Panc1 (cell line): ENCODE measurements at regions not wholly inside any gene's neighbourhood (a gene's known extent, or its start where the extent isn't known, plus 50 kb on each side); places are given as distances from the start of the nearest gene placed in this dataset.

Experiments
- ATAC-seq: fragments of 200-7000 bp; cut with Tn5 transposase; 2 replicates; pipeline ENCODE4 v1.9.1; 2020; ENCODE audit warnings: mild to moderate bottlenecking, moderate library complexity
- BruUV-seq: library from RNA; stranded (reverse); fragments of 400-500 nt; replicated peaks from 2 replicates; lab custom pipeline; 2021; lab: Mats Ljungman, UMichigan
- CTCF ChIA-PET: fragments of 300-600 bp; sonication (Branson Sonifier 250); formaldehyde crosslinking; loops from one replicate; lab custom pipeline; 2022; ENCODE audit warnings: antibody characterized with exemption; lab: Charles Lee
- POLR2A ChIA-PET: fragments of 300-600 bp; sonication (Branson Sonifier 250); formaldehyde crosslinking; loops from one replicate; lab custom pipeline; 2022; ENCODE audit warnings: antibody characterized with exemption; lab: Charles Lee
- DNase-seq: peaks from one replicate; pipeline ENCODE4 v3.0.0-alpha.2; 2010; ENCODE audit warnings: low read depth, low spot score
- H3K27ac ChIP-seq: 2 replicates; pipeline ENCODE4 v1.5.1; 2011; ENCODE audit warnings: mild to moderate bottlenecking, low read length, inconsistent platforms
- H3K27me3 ChIP-seq: fragments of 200-500 bp; sonication (Bioruptor generic); 2 replicates; pipeline ENCODE4 v1.6.0; 2014; ENCODE audit warnings: low read length, inconsistent platforms; ENCODE audit not compliant: control insufficient read depth, insufficient read depth
- H3K36me3 ChIP-seq: fragments of 200-500 bp; sonication (Bioruptor generic); 2 replicates; pipeline ENCODE4 v1.5.1; 2014; ENCODE audit warnings: inconsistent platforms, mild to moderate bottlenecking, low read length, moderate library complexity; ENCODE audit not compliant: control insufficient read depth, insufficient read depth
- H3K4me1 ChIP-seq: 2 replicates; pipeline ENCODE4 v1.5.1; 2011; ENCODE audit warnings: inconsistent platforms, mild to moderate bottlenecking, low read length, moderate library complexity; ENCODE audit not compliant: control insufficient read depth, insufficient read depth
- H3K4me3 ChIP-seq, 2 experiments: 2 replicates each; pipeline ENCODE4 v1.5.1; 2011 to 2012; ENCODE audit warnings: low read depth in 2 of 2, low read length in 2 of 2, mild to moderate bottlenecking in 2 of 2, inconsistent platforms in 1 of 2, moderate library complexity in 1 of 2
- H3K9me3 ChIP-seq: fragments of 200-500 bp; sonication (Bioruptor generic); 2 replicates; pipeline ENCODE4 v1.5.1; 2014; ENCODE audit warnings: low read depth, mild to moderate bottlenecking, inconsistent platforms, low read length, moderate library complexity; ENCODE audit not compliant: control insufficient read depth, insufficient read depth
- POLR2AphosphoS5 ChIP-seq: IDR thresholded peaks from 2 replicates; pipeline ENCODE4 v1.6.1; 2012; ENCODE audit warnings: mild to moderate bottlenecking, low read depth, low read length, moderate library complexity
- REST ChIP-seq, 2 experiments: IDR thresholded peaks; 2 replicates each; pipeline ENCODE4 v1.6.1; 2011 to 2012; ENCODE audit warnings: low read depth in 2 of 2, control low read depth in 1 of 2, low read length in 1 of 2, mild to moderate bottlenecking in 1 of 2, moderate library complexity in 1 of 2; ENCODE audit not compliant: insufficient read depth in 1 of 2
- SIN3A ChIP-seq: IDR thresholded peaks from 2 replicates; pipeline ENCODE4 v1.6.1; 2012; ENCODE audit warnings: low read depth, mild to moderate bottlenecking, low read length, moderate library complexity, borderline replicate concordance; ENCODE audit not compliant: insufficient read depth
- TCF7L2 ChIP-seq: IDR thresholded peaks from 2 replicates; pipeline ENCODE4 v1.6.1; 2011; ENCODE audit warnings: mild to moderate bottlenecking, low read depth, low read length, inconsistent platforms
- in situ Hi-C: cut with HindIII; loops from 2 replicates; pipeline ENCODE4 v1.10.0; 2016; ENCODE audit warnings: low sequenced_read_pairs, low pct_unique_long_range_greater_than_20kb
- intact Hi-C: fragments of 100-400 bp; cut with micrococcal nuclease; formaldehyde crosslinking; loops from one replicate; pipeline ENCODE4 v1.10.0; 2022; ENCODE audit not compliant: unreplicated experiment
- TF ChIP-seq, protein P1 (sequence below): fragments of 450-650 bp; IDR thresholded peaks from 2 replicates; pipeline ENCODE4 v1.5.1; 2017; ENCODE audit warnings: mild to moderate bottlenecking

GRCh38 chr14:103217538-103217937, 94.3 kb downstream of the TNFAIP2 start:
- no peaks in the 10 kb centered on the region for H3K4me1 ChIP-seq
- no peak overlapping the region for H3K4me3 ChIP-seq
- no peaks in the 10 kb centered on the region for H3K36me3 ChIP-seq
- H3K27ac ChIP-seq, result no peak overlapping the region
- ChIA-PET POLR2A (no interaction called here), CTCF (no interaction called here)
- DNase-seq (no peak), ATAC-seq (no peak)
- no peak for TF ChIP-seq SIN3A
- BruUV-seq, result no TSS peak
- in situ Hi-C loops, result no loop called here
- H3K27me3 ChIP-seq, result no peaks in the 10 kb centered on the region
- intact Hi-C loops, result no loop called here
- H3K9me3 ChIP-seq, result no peaks in the 10 kb centered on the region; the same call in 1 of the 2 replicates

- H3K27me3 ChIP-seq, result no peaks in the 10 kb centered on the region
Observed at GRCh38 chr14:103220134-103220981, 97.1 kb downstream of the TNFAIP2 start.

More at GRCh38 chr14:103220134-103220981, 97.1 kb downstream of the TNFAIP2 start:
- DNase-seq (no peak), ATAC-seq (no peak)
- no peaks in the 10 kb centered on the region for H3K36me3 ChIP-seq
- CTCF ChIA-PET, result no interaction called here
- H3K4me3 ChIP-seq, result no peak overlapping the region
- H3K4me1 ChIP-seq, result no peaks in the 10 kb centered on the region
- TF ChIP-seq, protein P1, sequence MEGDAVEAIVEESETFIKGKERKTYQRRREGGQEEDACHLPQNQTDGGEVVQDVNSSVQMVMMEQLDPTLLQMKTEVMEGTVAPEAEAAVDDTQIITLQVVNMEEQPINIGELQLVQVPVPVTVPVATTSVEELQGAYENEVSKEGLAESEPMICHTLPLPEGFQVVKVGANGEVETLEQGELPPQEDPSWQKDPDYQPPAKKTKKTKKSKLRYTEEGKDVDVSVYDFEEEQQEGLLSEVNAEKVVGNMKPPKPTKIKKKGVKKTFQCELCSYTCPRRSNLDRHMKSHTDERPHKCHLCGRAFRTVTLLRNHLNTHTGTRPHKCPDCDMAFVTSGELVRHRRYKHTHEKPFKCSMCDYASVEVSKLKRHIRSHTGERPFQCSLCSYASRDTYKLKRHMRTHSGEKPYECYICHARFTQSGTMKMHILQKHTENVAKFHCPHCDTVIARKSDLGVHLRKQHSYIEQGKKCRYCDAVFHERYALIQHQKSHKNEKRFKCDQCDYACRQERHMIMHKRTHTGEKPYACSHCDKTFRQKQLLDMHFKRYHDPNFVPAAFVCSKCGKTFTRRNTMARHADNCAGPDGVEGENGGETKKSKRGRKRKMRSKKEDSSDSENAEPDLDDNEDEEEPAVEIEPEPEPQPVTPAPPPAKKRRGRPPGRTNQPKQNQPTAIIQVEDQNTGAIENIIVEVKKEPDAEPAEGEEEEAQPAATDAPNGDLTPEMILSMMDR, result no peak
- TF ChIP-seq POLR2AphosphoS5, result no peak
- no peak for TF ChIP-seq REST (IDR thresholded peaks at IDR 0.05; ENCODE audit: insufficient read depth in 1 of 2, low read depth in 2 of 2, low read length in 1 of 2)
- TF ChIP-seq TCF7L2, result no peak
- no peak for TF ChIP-seq SIN3A
- BruUV-seq, result no TSS peak
- no peak overlapping the region for H3K27ac ChIP-seq
- no peaks in the 10 kb centered on the region; the same call in 1 of the 2 replicates for H3K9me3 ChIP-seq
- intact Hi-C loops, result no loop called here
- POLR2A ChIA-PET, result no interaction called here
- in situ Hi-C loops, result no loop called here
